ENCODE measurements at regions not wholly inside any gene's neighbourhood (a gene's known extent, or its start where the extent isn't known, plus 50 kb on each side); places are given as distances from the start of the nearest gene placed in this dataset.

DNA sequence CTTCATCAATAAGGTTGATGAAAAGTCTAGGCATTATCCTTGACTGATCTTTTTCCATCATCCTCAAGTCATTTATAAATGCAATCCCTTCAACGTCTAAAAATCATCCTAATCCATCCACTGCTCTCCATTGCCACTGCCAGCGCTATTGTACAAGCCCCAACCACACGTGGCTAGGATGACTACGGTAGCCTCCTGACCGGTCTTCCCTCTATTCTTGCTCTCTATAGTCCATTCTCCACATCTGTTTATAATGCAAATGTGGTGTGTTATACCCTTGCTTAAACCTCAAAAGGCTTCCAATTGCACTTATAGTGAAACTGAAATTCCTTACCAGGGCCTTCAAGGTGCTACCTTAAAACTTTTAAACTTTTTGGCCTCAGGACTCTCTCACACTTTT, 410.6 kb upstream of the ADAMTS9 start:
- TF ChIP-seq CTCF (IDR thresholded peaks at IDR 0.05; ENCODE audit: low read depth, low read length) = no peak
- no peak overlapping the region for H3K27ac ChIP-seq (ENCODE audit: low read depth, low read length)
- no peaks in the 10 kb centered on the region for H3K27me3 ChIP-seq (ENCODE audit: control insufficient read depth, insufficient read depth, low read length)
- ChIA-PET CTCF (no interaction called here), POLR2A (no interaction called here)
- no peaks in the 10 kb centered on the region for H3K9me3 ChIP-seq (ENCODE audit: control insufficient read depth, insufficient read depth, low read length)
- H3K4me3 ChIP-seq (ENCODE audit: low read depth, low read length) = no peak overlapping the region
- no peak for DNase-seq (ENCODE audit: low read depth, low spot score)

- no peaks in the 10 kb centered on the region for H3K9me3 ChIP-seq (ENCODE audit: control insufficient read depth, insufficient read depth, low read length)
- no peak for TF ChIP-seq CTCF (IDR thresholded peaks at IDR 0.05; ENCODE audit: low read depth, low read length)
- H3K27ac ChIP-seq (ENCODE audit: low read depth, low read length) = no peak overlapping the region
- no peak for DNase-seq (ENCODE audit: low read depth, low spot score)
- H3K27me3 ChIP-seq (ENCODE audit: control insufficient read depth, insufficient read depth, low read length) = no peaks in the 10 kb centered on the region
- ChIA-PET POLR2A (no interaction called here), CTCF (no interaction called here)
- no peak overlapping the region for H3K4me3 ChIP-seq (ENCODE audit: low read depth, low read length)
Measured at GRCh38 chr3:65096110-65096745, 408.4 kb upstream of the ADAMTS9 start.

DNA sequence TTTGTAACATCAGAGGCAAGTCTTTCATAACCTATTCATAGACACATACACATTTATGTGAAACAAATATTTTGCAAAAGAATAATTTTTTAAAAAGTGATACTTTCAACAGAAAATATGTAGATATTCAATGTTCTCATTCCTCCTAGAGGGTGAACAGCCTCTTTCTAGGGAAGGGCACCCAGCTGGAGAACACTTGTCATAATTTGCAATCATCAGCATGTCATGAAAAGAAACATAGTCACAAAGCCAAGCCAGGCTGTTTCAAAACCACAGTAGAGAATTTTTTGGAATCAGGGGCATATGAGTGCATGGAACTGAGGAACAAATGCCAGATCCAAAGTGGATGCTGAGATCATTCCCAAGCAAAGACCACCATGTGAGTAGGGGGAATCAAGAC, 406.9 kb upstream of the ADAMTS9 start:
- H3K9me3 ChIP-seq (ENCODE audit: control insufficient read depth, insufficient read depth, low read length) = no peaks in the 10 kb centered on the region
- no peaks in the 10 kb centered on the region for H3K27me3 ChIP-seq (ENCODE audit: control insufficient read depth, insufficient read depth, low read length)
- CTCF ChIA-PET = no interaction called here
- POLR2A ChIA-PET = no interaction called here
- no peak for TF ChIP-seq CTCF (IDR thresholded peaks at IDR 0.05; ENCODE audit: low read depth, low read length)
- H3K4me3 ChIP-seq (ENCODE audit: low read depth, low read length) = no peak overlapping the region
- DNase-seq (ENCODE audit: low read depth, low spot score) = no peak
- no peak overlapping the region for H3K27ac ChIP-seq (ENCODE audit: low read depth, low read length)

- DNase-seq (ENCODE audit: low read depth, low spot score) = no peak
- Histone ChIP-seq H3K9me3 (ENCODE audit: control insufficient read depth, insufficient read depth, low read length) (no peaks in the 10 kb centered on the region), H3K27ac (ENCODE audit: low read depth, low read length) (no peak overlapping the region), H3K27me3 (ENCODE audit: control insufficient read depth, insufficient read depth, low read length) (no peaks in the 10 kb centered on the region), H3K4me3 (ENCODE audit: low read depth, low read length) (no peak overlapping the region)
- TF ChIP-seq CTCF (IDR thresholded peaks at IDR 0.05; ENCODE audit: low read depth, low read length) = no peak
- ChIA-PET POLR2A (interaction anchor here (0.5 kb wide), 1 partner anchor 259 kb away, joined by 5 read pairs; no protein-coding TSS in a partner anchor), CTCF (no interaction called here)
Measured at GRCh38 chr3:65093641-65094040, 405.8 kb upstream of the ADAMTS9 start.

DNA sequence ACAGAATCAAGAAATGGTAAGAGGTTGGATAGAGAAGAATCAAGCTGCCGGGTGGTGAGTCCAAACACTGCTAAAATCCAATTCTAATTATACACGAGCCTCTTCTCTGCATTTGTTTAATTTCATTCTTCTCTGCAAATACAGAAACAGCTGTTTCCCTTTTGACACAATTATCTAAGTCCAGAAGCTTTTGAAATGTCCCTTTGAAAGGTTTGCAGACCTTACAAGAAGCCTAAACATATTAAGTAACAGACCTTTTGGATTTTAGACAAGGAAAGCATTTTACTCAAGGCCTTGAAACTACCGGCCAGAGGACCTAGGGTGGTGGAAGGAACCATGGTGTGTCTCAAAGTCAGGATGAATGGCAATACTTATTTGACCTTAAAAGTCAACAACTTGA, 403.8 kb upstream of the ADAMTS9 start:
- Histone ChIP-seq H3K4me3 (ENCODE audit: low read depth, low read length) (no peak overlapping the region), H3K27ac (ENCODE audit: low read depth, low read length) (no peak overlapping the region), H3K27me3 (ENCODE audit: control insufficient read depth, insufficient read depth, low read length) (no peaks in the 10 kb centered on the region), H3K9me3 (ENCODE audit: control insufficient read depth, insufficient read depth, low read length) (no peaks in the 10 kb centered on the region)
- DNase-seq (ENCODE audit: low read depth, low spot score) = no peak
- CTCF ChIA-PET = no interaction called here
- TF ChIP-seq CTCF (IDR thresholded peaks at IDR 0.05; ENCODE audit: low read depth, low read length) = no peak
- POLR2A ChIA-PET = no interaction called here
